NCI-H2029 treated with DMSO at 0.1 percent for 48 hours (cell line): ENCODE measurements at regions not wholly inside any gene's neighbourhood (a gene's known extent, or its start where the extent isn't known, plus 50 kb on each side); places are given as distances from the start of the nearest gene placed in this dataset.
"Not testable (repeated sequence)": the region's sequence is repeated elsewhere in the genome, so short reads cannot be mapped to it uniquely, and the experiment has no call there.

ENCODE experiments used
- DNase-seq: peaks from one replicate; lab custom pipeline; 2025; lab: John Stamatoyannopoulos, UW

DNA sequence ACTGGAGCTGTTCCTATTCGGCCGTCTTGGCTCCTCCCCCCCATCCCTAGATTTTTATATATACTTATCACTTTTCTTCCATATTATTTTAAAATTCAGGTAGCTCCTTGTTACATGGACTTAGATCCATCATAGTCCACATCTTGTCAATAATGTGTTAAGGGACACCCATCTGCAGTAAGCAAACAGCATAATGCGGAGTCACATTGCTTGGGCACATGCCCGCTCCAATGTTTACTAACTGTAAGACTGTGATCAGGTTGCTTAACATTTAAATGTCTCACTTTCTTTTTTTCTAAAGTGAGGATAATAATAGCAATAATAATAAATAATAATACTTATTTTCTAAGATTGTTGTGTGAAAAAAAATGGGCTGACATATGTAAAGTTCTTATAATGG is 303.2 kb upstream of the SOX14 start:
- DNase-seq: no peak

DNA sequence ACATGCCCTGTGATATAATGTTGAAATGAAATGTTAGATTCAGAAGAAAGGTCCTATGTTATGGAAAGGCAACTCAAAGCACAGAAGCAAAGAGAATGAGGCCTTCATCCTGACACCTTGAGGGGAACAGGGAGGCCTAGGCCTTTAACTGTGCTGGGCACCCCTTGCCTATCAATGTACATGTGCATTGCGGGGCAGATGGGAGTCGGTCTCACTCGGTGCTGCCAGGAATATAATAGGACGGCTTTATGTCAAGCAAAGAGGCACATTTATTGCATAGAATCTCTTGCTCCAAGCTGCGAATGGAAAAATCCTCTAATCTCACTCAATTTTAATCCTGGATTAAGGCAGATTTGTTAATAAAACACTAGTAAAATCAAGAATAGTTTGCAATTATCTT is 301.0 kb upstream of the SOX14 start:
- no peak for DNase-seq

DNA sequence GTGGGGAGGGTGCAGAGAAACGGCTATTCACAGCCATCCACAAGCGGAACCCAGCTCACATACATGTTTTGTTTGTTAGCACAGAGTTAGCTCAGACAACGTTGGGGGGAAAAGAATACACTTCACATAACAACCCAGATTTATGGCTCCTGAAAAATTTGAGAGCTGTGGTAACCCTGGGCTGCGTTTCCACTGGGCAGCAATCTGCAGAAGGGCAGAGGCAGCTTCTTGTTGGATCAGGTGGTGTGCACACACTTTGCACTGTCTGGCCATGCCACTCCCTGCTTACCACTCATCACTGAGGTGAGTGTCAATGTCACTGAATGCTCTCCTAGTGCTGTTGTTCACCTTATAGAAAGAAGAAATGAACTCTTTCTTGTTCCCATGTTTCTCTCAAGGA is 299.8 kb upstream of the SOX14 start:
- no peak for DNase-seq

DNA sequence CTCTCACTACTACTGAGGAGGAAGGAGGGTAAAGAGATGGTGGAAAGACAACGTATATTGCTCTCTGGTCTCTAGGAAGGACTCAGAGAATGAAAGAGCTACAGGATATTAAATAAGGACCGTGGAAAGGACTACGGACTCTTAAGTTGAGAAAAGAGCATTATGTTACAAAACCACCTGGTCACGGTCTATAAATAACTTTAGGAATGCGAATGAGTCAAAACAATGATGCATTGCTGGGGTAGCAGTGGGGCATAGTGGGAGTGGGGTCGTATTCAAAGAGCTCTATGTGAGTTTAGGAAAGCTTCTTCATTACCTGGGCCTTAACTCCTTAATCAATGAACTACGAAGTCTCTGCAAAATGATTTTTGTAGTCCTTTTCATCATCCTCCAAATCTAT is 295.7 kb upstream of the SOX14 start:
- no peak for DNase-seq

DNA sequence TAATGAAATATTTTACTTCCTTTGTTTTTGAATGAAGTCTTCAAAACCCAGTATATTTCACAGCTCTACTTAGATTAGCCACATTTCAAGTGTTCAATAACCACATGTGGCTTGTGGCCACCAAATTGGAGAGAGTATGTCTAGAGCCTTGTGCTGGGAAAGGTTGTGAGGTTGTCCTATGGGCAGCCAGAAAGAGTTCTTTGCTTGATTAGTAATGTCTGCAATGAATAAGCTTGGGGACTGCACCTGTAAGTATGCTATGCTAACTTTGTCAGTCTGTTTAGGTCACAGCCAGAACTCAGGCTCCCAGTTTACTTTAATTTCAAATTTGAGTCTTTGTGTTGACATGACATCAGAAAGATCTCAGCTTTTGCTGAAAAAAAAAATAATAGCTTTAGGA is 294.9 kb upstream of the SOX14 start:
- no peak for DNase-seq

DNA sequence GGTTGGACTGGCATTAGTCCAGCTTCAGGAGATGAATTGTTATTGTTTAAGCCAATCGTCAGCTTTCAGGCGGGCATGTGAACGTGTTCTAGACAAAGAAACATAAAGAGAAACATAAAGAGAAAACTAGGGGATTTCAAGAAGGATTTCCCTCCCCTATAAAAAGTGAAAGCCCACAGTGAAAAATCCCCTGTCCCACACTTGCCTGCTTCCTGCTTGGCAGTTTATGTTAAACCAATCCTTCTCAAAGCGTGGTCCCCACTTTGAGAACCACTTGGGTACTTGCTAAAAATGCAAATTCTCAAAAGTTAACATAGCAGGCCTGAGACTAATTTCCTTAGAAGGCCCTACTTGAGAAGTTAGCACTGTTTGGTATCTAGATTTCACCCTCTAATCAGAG is 293.0 kb upstream of the SOX14 start:
- no peak for DNase-seq

DNA sequence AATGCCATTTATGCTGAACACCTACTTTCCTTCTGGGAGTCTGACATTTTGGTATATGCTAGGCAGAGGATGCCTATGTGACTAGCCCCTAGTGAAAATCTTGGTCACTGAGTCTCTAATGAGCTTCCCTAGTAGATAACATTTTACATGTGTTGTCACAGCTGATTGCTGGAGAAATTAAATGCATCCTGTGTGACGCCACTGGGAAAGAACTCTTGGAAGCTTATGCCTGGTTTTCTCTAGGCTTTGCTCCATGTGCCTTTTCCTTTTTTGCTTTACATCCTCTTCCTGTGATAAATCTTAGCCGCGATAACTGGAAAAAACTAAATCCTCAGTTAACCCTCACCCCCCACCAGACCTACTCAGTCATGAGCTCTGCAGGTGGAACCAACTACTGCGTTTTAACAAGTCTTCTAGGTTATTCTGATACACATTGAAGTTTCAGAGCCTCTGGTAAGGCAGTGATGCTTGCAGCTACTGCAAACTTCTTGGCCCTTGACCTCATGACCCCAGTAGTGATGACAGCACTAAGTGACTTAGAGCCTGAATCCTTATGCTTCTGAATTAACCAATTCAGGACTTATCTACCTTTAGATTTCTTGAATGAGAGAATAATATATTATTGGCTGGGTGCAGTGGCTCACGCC is 292.4 kb upstream of the SOX14 start:
- DNase-seq: no peak

DNA sequence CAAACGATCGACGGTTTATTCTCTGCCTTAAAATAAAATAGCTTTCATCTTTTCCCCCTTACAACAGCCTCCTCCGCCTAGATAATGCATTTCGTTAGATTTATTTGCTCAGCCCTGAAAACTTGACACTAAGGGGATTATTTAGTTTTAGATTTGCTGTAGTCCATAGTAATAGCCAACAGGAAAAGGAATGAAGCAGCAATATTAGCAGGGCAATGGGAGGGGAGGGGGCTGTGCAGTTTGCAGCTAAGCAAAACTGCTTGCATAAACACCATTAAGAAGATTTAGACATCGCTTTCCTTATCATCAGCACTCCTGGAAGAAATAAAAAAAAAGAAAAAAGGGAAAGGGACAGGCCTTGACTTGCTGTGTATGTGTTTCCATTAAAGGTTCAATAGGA is 286.5 kb upstream of the SOX14 start:
- DNase-seq: no peak

DNA sequence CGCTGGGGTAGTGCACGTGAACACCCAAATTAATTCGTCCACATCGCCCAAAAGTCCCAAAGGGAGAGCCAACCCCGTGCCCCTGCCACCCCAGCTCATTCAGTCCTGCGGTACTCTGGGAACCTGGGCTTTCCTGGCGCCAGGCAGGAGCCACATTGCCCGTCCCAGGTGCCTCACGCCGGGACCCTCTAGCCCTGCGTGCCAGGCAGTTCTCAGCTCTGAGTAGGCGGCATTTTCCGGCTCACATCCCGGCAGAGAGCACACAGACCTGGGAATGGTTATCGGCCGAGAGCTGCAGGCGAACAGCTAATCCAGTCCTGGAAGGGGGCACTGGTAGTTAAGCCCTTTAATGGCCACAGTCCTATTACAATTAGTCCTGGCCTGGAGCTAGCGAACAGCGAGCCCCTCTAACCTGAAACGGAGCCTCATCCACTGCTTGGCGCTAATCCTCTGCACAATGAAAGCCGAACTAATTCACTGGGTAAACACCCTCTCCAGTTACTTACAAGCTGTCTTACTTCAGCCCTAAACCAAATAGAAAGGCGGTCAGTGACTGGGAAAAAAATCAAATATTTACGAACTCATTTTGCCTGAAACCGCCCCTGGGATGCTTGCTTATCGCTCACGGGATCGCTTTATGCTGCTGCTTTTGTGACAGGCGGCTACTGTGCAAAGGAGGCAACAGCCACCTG is 254.6 kb upstream of the SOX14 start:
- no peak for DNase-seq

DNA sequence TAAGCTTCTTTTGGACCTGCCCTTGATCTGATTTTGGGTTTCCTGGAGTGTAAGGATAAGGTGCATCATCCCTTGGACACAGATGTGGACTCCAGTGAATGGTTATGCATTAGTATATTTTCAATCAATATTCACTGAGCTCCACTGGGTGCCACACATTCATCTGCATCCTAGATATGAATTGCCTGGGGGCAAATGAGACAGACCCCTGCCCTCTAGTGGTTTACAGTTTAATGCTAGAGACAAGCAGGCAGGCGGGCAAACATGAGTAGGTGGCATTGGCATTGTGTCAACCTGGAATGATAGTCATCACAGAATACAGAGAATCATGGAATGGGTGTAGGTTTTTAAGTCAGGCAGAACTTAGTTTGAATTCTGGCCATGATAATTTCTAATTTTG is 252.5 kb upstream of the SOX14 start:
- DNase-seq: no peak

DNA sequence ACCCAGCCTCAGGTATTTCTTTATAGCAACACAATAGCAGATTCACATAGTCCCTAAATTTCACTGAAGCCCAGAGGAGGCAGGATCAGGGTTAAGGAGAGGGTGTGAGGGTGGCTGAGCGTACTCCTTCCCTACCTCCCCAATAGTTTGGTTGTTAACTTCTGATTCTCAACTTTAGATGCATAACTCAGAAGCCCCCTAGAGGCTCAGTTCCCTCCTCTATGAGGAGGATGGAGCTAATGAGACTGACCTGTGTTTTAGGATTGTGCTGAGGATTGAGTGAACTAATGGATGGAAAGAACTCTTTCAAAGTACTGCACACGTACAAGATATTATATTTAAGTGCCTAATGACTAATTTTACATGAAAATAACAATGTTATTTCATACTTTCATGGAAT is 249.3 kb upstream of the SOX14 start:
- DNase-seq: no peak

DNA sequence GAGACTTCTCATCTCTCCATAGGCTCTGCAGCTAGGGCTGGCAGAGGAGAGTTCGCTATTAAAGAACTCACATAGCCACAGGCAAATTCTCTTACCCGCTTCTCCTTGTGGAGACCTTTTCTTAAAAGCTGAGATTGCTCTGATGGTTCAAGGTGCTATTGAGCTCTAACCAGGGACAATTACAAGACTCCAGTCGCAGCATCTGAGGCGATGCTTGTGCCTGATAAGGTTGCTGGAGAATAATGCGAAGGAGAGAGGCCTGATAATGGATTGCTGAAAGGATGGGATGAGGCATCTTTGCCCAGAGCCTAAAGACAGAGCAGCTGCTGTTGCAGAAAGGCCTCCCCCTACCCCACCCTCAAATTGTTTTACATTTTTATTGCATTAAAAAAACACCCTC is 244.5 kb upstream of the SOX14 start:
- DNase-seq: no peak

DNA sequence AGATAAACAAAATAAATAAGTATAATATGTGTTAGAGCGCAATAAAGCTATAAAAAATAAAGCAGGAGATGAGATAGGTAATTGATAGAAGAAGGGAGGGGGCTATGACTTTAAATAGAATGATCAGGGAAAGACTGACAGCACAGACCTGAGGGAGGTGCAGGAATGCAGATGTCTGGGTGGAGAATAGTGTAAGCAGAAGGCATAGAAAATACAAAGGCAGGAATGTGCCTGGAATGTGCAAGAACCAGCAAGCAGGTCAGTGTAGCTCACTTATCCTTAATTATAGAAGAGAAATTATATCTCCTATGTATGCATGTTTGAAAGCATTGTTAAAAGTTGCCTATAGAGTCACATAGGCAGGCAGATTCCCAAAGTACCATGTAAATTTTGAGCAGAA is 239.4 kb upstream of the SOX14 start:
- DNase-seq: no peak

DNA sequence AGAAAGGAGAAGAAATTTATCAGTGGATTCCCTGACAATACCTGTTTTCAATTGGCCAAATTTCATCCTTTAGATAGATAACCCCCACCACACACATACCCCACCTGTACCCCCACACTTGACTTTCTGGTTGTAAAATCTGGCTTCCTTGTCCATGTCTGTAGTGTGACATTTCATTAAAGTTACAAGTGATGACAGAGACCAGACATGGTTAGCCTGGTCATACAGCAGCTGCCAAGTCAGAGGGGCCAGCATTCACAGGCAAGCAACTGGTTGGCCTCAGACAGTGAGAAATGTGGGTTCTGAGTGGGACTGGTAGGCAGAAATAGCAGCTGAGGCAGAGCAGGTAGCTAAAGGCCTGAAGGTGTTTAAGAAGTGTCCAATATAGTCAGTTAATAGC is 238.6 kb upstream of the SOX14 start:
- DNase-seq: no peak

DNA sequence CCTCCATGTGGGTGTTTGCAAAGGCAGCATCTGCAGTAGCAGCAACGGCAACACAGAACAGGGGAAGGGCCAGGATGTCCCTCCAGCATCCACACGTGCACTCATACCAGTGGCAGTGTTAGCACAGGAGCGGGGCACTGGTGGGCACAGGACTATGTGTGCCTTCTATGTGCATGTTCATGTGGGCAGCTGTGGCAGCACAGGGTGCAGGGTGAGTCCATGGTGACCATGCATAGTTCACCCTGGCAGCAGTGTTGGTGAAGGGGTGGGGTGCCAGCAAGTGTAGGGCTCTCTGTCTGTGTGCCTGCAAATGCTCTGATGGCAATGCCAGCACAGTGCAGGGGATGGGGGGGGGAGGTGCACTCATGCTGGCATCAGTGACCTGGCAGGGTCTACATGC is 222.1 kb upstream of the SOX14 start:
- no peak for DNase-seq

DNA sequence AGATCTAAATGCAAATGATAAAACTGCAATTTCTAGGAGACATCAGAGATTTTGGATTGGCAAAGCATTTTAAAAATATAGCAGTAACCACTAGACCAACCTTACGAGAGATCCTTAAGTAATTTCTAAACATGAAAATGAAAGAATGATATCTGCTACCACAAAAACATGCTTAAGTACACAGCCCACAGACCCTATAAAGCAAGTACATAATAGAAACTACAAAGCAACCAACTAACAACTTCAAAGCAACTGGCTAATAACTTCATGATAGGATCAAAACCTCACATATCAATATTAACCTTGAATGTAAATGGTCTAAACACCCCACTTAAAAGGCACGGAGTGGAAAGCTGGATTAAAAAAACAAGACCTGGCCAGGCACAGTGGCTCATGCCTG is 209.9 kb upstream of the SOX14 start:
- no peak for DNase-seq

DNA sequence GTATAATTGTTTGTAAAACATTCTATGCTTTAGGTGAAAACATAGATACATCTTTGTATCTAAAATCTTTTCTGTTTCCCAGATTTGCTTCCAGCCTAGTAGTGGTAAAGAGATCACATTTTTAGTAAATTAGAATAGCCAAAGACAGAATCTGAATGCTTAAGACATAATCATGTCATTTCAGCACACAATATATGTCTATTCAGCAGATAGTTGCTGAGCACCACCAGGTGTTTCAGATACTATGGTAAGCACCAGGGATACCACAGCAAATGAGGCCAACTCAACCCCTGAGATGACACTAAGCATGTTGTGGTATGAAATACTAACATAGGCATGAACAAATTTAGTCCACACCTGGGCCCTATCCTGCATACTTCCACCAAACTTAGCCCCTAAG is 195.2 kb upstream of the SOX14 start:
- no peak for DNase-seq

DNA sequence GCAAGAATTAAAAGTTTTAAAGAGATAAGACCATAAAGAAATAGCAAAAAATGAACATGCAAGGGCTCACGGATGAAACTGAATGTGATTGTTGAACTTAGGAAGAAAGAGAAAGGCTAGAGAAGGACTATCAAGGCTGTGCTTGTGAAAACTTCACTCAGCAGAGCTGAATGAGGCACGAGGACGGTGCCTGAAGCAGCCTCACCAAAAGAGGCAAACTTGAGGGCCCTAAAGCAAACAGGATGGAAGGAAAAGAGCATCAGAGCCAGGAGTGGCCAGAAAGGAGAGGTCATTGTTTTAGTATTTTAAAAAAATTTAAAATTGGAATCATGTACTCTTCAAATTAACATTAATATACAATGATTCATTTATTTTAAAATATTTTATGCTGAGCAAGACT is 191.2 kb upstream of the SOX14 start:
- DNase-seq: no peak

DNA sequence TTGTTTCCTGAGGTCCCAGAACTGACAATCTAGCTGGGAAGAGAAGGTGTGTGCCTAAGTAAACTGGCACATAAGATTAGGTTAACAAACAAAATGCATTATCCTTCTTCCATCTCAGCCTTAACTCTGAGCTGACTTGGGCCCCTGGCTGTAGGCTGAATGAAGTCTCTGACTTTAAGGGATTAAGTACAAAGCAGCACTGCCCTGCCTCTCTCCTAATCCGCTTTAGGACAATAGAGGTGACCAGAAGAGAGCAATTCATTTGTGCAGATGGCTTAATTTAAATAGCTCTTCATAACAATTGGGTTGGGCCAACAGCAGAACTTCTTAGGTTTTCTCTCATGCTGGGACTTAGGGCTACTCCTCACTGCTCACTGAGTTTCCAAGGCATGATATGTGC is 181.6 kb upstream of the SOX14 start:
- no peak for DNase-seq

DNA sequence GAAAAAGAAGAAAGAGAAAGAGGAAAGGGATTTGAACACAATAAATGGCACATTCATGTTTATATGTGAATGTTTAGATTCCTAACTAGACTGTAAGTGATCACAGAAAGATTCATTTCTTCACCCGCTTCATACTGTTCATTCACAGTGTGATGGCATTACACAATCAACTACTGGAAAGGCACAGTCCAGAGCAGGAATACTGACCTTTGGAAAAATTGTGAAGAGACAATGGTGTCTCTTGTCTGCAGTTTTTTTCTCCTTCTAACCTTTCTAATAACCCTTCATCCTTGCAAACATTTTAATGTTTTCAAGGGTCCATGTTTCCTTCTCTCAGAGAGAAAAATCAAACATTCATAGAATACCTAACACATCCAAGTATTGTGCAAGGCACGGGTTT is 180.9 kb upstream of the SOX14 start:
- no peak for DNase-seq

DNA sequence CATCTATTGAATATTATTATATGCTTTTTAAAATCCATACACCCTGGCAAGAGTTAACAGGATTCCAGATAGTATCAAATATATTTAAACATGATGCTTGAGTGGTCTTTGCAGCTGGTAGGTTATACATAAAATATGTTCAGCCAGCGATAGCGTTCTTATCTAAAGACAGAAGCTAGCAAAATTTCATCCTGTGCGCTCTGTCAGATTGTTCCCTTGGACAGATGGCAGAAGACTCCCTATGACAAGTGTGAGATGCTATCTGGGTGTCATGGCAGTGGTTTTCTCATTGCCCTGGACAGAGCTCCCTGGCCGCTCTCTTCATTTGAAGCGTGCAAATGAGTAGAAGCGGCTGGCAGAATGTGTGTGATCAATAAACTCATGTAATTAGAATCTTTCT is 175.2 kb upstream of the SOX14 start:
- no peak for DNase-seq

DNA sequence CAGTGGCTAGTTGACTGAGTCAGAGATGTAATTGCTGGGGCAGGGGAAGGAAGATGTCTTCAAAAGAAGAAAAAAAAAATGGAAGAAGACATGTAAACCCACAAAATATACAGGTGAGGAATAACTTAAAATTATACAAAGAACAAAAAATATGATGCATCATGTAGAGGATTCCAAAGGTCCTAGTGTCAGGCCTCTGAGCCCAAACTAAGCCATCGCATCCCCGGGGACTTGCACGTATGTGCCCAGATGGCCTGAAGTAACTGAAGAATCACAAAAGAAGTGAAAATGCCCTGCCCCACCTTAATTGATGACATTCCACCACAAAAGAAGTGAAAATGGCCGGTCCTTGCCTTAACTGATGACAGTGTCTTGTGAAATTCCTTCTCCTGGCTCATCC is 168.7 kb upstream of the SOX14 start:
- not testable (repeated sequence) for DNase-seq

DNA sequence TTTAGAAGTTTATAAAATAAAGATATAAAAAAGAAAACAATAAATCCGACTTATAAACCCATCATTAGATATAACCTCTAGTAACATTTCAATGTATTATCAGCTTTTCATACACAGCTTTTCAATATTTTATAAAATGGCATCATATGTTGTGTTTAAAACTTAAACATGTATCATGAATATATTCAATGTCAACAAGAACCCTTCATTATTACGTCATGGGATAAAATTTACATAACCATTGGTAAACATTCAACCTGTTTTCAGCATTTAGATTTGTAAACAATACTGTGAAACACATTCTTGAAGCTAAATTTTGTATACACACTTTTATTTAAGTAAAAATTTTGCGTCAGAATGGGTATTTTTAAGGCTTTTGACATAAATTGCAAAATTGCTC is 153.4 kb upstream of the SOX14 start:
- DNase-seq: no peak

DNA sequence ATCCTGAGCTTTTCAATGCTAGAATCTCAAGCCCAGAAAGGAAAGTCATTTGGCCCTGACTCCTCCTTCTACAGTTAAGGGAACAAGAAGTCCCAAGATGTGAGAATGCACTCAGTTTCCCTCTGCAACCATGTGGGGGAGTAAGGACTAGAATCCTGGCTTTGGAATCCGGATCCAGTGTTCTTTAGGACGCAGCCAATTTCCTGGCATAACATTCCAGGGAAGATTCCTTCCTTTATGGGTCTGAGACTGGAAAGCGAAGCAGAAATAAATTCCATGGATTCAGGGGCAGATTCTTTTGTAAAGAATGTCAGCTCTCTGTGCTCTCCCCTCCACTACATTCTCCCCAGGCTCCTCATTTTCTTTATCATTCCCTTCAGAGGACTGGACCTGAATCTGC is 151.8 kb upstream of the SOX14 start:
- no peak for DNase-seq
